ENCODE measurements at regions not wholly inside any gene's neighbourhood (a gene's known extent, or its start where the extent isn't known, plus 50 kb on each side); places are given as distances from the start of the nearest gene placed in this dataset.

GRCh38 chr3:24944805-24945520 lies 450.3 kb upstream of the THRB start:
- TF ChIP-seq EZH2phosphoT487 (IDR thresholded peaks at IDR 0.05; ENCODE audit: insufficient read depth, low read depth) (no peak), EZH2 (IDR thresholded peaks at IDR 0.05; ENCODE audit: insufficient read depth, poor library complexity, severe bottlenecking) (no peak)

Measured in GM23248 (cell line).